Skeletal muscle satellite cell (primary cell): ENCODE measurements at regions not wholly inside any gene's neighbourhood (a gene's known extent, or its start where the extent isn't known, plus 50 kb on each side); places are given as distances from the start of the nearest gene placed in this dataset.
"Not testable (repeated sequence)": the region's sequence is repeated elsewhere in the genome, so short reads cannot be mapped to it uniquely, and the experiment has no call there.

Experiments used
- H3K27me3 ChIP-seq: 2 replicates; pipeline ENCODE4 v1.7.0; 2013; ENCODE audit warnings: low read length; ENCODE audit not compliant: control insufficient read depth, insufficient read depth
- H3K36me3 ChIP-seq: 2 replicates; pipeline ENCODE4 v1.7.0; 2013; ENCODE audit warnings: mild to moderate bottlenecking, control low read depth, low read length; ENCODE audit not compliant: insufficient read depth
- H3K4me1 ChIP-seq: 2 replicates; pipeline ENCODE4 v1.7.0; 2013; ENCODE audit warnings: low read length; ENCODE audit not compliant: control insufficient read depth, insufficient read depth
- H3K4me2 ChIP-seq: 2 replicates; pipeline ENCODE4 v1.7.0; 2013; ENCODE audit warnings: mild to moderate bottlenecking, low read length
- H3K4me3 ChIP-seq: 2 replicates; pipeline ENCODE4 v1.7.0; 2013; ENCODE audit warnings: low read length
- H3K9ac ChIP-seq: 2 replicates; pipeline ENCODE4 v1.7.0; 2013; ENCODE audit warnings: mild to moderate bottlenecking, low read depth, low read length, moderate library complexity
- H3K9me3 ChIP-seq: replicated peaks from 2 replicates; pipeline ENCODE4 v1.7.0; 2013; ENCODE audit warnings: mild to moderate bottlenecking, control low read depth, low read length

DNA sequence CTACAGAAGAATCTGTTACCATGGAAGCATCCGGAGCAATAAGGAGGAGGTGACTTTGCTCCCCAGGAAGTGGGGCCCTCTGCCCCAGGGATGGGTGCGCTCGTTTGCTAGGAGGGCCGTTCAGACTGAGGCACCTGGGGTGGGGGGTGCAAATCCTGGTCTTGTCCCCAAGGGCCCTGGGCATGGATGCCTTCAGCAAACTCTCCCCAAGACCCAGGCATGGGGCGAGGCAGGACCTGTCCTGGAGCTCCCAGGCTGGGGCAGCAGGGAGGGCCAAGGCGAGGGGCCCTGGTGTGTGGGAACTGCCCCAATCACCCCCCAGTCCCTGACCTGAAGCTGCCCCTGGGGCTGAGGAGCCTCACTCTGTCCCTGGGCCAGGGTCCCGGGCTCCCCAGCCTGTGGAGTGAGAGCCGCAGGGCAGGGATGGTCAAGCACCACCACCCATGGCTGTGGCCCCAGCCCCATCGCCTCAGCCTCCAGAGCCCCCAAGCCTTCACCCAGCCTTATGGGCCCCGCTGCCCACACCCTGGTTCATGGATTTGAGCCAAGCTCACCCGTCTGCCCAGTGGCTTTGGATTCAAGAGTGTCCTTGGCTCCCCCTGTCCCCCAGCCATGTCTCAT, 240.6 kb upstream of the SGCG start:
- no peak overlapping the region for H3K4me3 ChIP-seq
- H3K9me3 ChIP-seq: no peaks in the 10 kb centered on the region
- H3K27me3 ChIP-seq: no peaks in the 10 kb centered on the region
- H3K36me3 ChIP-seq: no peaks in the 10 kb centered on the region
- no peak overlapping the region for H3K4me2 ChIP-seq
- no peak overlapping the region for H3K9ac ChIP-seq
- H3K4me1 ChIP-seq: no peaks in the 10 kb centered on the region

DNA sequence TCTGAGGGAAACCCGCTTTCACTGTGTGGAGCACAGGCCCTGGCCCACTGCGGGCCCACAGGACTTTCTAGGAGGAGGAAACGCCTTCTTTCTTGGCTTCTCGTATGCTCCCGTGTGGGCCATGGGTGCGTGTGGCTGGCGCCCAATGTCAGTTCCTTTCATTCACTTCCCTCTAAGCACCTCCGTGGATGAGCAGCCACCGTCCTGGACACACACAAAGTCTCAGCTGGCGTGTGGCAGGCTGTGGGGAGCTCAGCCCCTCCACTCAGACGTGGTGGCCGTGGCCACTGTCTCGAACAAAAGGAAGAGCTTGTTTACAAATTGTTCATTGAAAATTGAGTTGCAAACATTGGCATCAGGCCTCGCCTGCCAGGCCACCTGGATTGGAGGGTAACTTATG, 240.0 kb upstream of the SGCG start:
- Histone ChIP-seq H3K36me3 (no peaks in the 10 kb centered on the region), H3K27me3 (no peaks in the 10 kb centered on the region), H3K4me2 (no peak overlapping the region), H3K9ac (no peak overlapping the region), H3K4me3 (no peak overlapping the region), H3K4me1 (no peaks in the 10 kb centered on the region), H3K9me3 (no peaks in the 10 kb centered on the region)

DNA sequence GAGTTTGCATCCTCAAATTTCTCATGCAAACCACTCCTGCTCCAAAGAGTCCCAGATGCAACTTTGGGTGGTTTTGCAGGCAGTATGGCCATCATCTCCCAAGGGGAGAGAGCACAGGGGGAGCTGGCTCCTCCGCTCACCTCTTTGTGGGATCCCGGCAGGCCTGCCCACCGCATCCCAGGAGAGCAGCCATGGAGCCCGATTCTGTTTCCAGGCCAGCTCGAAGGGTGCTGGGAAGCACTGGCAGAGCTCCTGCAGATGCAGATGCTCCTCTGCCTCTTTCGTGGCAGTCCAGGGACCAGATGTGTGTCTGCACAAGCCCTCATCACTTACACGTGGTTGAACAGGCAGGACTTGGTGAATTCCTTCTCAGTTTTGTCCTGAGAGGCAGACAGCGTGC, 239.3 kb upstream of the SGCG start:
- H3K4me1 ChIP-seq: not testable (repeated sequence)

DNA sequence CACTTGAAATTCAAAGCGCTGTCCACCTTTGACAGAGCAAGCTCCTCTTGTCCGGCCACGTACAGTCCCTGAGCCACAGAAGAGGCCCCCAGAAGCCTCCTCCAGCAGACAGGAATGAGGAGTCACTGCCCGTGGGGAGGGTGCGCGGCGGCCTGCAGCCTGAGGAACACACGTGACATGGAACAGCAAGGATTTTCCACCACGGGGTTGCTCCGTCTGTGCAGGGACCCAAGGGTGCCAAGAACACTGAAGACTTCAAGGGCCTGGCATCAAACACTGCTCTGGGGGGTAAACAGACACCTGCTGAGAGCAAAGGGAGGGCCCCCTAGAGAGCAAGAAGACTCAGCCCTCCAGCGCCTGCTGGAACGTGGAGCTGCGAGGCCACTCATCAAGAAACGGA, 237.9 kb upstream of the SGCG start:
- H3K9ac ChIP-seq, H3K4me2 ChIP-seq: not testable (repeated sequence)

More for the DNA sequence above, 239.3 kb upstream of the SGCG start:
- H3K36me3 ChIP-seq, H3K4me2 ChIP-seq, H3K27me3 ChIP-seq, H3K4me3 ChIP-seq, H3K9ac ChIP-seq, H3K9me3 ChIP-seq: not testable (repeated sequence)

DNA sequence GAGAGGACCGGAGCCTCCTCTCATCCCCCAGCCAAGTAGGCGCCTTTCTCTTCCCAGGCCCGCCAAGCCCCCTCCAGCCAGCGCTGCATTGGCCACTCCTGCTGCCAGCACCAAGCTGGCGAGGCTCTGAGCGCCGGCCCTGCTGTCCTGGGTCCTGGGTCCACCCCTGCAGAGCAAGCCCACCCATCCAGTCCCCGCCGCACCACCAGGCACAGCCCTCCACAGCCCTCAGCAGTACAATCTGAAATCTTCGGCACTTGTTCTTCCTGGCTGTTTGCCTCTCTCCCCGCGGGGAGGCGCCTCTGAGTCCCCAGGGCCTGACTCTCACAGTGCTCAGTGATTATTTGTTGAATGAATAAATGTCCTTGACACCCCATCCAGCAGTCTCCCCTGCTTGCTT, 236.4 kb upstream of the SGCG start:
- no peak overlapping the region for H3K4me3 ChIP-seq
- no peaks in the 10 kb centered on the region for H3K36me3 ChIP-seq
- no peaks in the 10 kb centered on the region for H3K4me1 ChIP-seq
- H3K4me2 ChIP-seq: no peak overlapping the region
- H3K9me3 ChIP-seq: no peaks in the 10 kb centered on the region
- no peak overlapping the region for H3K9ac ChIP-seq
- no peaks in the 10 kb centered on the region for H3K27me3 ChIP-seq

More for the DNA sequence above, 237.9 kb upstream of the SGCG start:
- H3K4me3 ChIP-seq, H3K4me1 ChIP-seq, H3K36me3 ChIP-seq, H3K9me3 ChIP-seq, H3K27me3 ChIP-seq: not testable (repeated sequence)

DNA sequence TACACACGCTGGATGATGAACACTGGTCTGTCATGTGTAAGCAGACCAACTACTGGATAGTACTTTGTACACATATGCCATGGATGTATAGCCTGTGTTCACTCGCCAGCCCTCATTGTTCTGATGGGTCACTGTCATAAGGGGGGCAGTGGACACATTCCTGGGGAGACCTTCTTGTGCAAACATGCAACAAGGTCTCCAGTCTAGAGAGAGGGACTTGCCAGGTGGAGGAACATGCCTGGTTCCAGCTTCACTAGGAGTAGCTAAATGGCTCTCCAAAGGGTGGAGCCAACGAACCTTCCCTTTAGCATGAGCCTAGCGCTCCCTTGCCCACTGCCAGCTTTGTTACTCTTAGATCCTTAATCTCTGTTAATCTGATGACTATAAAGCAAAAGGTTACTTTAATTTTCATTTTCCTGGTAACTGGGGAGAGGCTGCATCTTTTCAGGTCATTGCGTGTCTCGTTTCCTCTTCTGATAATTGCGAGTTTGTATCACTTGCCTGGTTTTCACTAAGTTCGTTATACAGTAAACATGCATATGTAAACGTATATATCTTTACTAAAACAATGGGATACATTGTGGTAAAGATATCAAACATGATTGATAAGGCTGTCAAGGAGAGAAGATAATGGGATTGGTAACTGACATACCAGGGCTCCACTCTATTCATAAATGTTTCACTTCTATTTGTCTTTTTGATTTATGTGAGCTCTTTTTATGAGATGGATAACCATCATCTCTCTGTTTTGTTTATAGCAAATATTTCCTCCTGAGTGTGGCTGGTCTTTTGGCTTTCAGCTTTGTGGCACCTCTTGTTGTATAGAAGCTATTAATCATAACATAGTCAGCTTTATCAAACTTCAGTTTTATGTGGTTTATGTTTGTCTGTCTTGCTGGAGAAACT, 235.2 kb upstream of the SGCG start:
- H3K9ac ChIP-seq: no peak overlapping the region
- no peak overlapping the region for H3K4me3 ChIP-seq
- H3K4me2 ChIP-seq: no peak overlapping the region

DNA sequence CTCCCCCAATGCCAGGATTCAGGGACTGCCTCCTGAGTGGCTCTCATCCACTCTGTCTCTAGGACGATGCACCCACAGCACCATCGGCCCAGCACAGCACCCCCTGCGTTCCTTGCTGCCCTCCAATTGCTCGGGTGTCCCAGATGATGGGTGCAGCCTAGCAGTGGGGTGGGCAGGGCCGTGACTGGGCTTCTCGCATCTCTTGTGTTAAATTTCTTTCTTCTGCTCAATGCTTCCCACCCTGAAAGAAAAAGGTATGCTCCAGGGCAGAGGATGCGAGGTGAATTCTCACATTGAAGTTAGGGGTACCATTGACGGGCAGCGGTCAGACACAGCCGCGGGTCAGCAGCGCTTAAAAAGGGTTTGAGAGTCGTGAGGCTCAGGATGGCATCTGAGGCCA, 232.4 kb upstream of the SGCG start:
- no peaks in the 10 kb centered on the region for H3K36me3 ChIP-seq
- H3K9ac ChIP-seq: no peak overlapping the region
- no peaks in the 10 kb centered on the region for H3K4me1 ChIP-seq
- H3K4me3 ChIP-seq: no peak overlapping the region
- no peak overlapping the region for H3K4me2 ChIP-seq
- no peaks in the 10 kb centered on the region for H3K27me3 ChIP-seq
- no peaks in the 10 kb centered on the region for H3K9me3 ChIP-seq

More for the DNA sequence above, 235.2 kb upstream of the SGCG start:
- no peaks in the 10 kb centered on the region for H3K4me1 ChIP-seq
- no peaks in the 10 kb centered on the region for H3K9me3 ChIP-seq
- no peaks in the 10 kb centered on the region for H3K36me3 ChIP-seq
- no peaks in the 10 kb centered on the region for H3K27me3 ChIP-seq

DNA sequence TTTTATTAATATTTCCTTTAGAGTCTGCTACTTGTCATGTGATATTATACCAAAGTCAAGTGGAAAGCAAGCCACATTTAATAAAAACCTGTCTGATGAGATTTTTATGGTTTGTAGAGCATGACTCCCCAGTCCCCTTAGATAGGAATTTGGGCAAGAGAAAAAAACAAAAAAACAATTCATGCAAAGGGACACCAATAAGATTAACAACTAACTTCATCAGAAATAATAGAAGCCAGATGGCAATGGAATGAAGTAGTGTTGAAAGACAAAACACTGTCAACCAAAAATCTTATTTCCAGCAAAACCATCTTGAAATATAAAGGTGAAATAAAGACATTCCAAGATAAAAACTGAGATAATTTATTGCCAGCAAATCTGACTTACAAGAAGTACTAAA, 228.8 kb upstream of the SGCG start:
- not testable (repeated sequence) for H3K9ac ChIP-seq, H3K4me2 ChIP-seq, H3K27me3 ChIP-seq, H3K9me3 ChIP-seq, H3K36me3 ChIP-seq, H3K4me1 ChIP-seq, H3K4me3 ChIP-seq

DNA sequence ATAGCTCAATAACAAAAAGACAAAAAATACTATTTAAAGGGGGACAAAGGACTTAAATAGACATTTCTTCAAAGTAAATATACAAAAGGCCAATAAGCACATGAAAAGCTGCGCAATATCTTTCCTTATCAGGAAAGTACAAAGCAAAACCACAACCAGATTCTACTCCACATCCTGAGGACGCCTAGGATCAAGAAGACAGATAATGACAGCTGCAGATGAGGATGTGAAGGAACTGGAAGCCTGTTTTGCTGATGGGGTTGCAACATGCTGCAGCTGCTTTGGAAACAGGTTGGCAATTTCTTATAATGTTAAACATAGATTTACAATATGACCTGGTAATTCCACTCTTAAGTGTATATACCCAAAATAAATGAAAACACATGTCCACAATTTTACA, 225.6 kb upstream of the SGCG start:
- not testable (repeated sequence) for H3K4me3 ChIP-seq, H3K4me1 ChIP-seq, H3K27me3 ChIP-seq, H3K9me3 ChIP-seq, H3K4me2 ChIP-seq, H3K36me3 ChIP-seq, H3K9ac ChIP-seq

DNA sequence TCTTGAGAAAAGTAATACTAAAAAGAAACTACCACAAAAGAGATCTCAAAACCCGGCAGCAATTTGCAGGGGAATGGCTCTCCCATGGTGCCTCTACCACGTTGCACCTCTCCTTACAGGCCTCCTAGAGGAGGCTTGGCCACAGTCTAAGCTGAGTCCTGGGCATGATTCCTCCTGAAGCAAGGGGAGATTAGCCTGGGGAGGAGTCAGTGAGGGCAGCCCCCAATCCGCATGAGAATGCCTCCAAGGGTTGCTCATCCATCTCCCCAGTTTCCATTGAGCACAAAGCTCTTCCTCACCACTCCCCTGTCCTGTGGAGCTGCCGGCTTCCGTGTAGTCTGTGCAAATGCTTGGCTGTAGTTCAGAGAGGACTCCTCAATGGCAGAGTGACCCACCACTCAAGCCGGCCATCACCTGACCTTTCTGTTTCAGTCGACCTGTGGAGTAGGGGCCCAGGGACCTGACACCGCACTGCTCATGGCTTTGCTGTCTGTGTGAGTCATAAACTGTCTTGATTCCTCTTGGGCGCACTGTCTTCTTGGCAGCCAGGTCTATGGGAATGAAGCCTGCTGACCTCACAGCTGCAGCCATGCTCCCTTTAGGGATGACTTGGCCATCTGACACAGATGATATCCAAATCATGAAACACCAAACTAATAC, 224.2 kb upstream of the SGCG start:
- H3K4me3 ChIP-seq, H3K9me3 ChIP-seq, H3K4me2 ChIP-seq, H3K36me3 ChIP-seq, H3K27me3 ChIP-seq, H3K9ac ChIP-seq, H3K4me1 ChIP-seq: not testable (repeated sequence)

DNA sequence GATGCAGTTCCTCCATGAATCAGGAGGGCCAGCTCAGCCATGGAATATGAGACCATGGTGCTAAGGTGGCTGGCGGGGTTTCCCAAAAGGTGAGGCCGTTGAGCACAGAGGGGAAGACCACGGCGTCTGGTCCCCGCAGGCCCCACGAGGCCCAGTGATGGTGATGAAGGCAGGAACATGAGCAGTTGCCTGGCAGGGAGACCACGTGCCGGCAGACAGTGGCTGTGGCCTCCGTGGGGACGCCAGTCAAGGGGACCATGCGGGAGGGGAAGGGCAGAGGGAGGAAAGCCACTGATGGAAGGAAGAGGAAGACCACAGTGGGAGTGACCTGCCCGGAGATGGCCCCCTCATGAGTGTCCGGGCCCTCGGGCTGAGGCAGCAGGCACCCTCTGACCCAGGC, 220.9 kb upstream of the SGCG start:
- H3K36me3 ChIP-seq, H3K4me2 ChIP-seq, H3K4me3 ChIP-seq, H3K27me3 ChIP-seq, H3K9me3 ChIP-seq, H3K4me1 ChIP-seq, H3K9ac ChIP-seq: not testable (repeated sequence)
